GM18867 (cell line): ENCODE measurements at regions not wholly inside any gene's neighbourhood (a gene's known extent, or its start where the extent isn't known, plus 50 kb on each side); places are given as distances from the start of the nearest gene placed in this dataset.

Experiments used
- ATAC-seq: cut with Tn5 transposase; IDR thresholded peaks from one replicate; pipeline ENCODE4 v1.9.1; 2021; ENCODE audit warnings: mild to moderate bottlenecking, moderate library complexity; ENCODE audit not compliant: unreplicated experiment

DNA sequence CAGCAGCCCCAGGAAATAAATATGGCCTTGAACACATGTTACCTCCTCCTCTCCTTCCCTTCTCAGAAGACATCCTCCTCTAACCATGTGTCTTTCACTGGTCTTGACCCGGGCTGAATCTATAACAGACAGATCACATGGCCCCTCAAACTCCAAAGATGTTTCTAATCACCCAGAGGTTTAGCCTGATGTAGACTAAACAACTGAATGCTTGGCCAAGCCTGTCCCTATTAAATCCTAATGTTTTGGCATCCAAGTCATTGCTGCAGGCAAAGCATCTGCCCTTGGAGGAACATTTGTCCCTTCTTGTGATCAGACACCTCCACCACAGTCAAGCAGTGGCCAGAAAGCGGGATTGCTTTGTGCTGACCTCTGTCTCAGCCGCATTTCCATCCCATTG, 65.5 kb downstream of the ANKRD60 start:
- ATAC-seq: no peak

DNA sequence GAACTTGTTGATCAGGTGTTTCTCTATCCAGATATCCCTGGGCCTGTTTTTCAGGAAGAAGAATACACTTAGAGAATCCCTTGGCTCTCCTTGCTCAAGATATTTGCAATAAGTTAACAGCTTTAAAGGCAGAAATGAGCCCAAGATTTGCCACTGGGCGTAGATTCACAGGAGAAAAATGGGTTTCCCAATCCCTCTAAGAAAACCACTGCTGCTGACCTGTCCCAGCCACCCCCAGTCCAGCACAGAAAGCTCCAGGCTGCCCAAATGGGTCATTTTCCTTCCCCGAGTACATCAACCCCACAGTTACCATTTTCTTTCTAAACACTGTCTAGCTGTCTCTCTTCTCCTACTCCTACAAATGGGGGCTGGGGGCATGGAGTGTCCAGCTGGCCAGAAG, 67.3 kb downstream of the ANKRD60 start:
- no peak for ATAC-seq

DNA sequence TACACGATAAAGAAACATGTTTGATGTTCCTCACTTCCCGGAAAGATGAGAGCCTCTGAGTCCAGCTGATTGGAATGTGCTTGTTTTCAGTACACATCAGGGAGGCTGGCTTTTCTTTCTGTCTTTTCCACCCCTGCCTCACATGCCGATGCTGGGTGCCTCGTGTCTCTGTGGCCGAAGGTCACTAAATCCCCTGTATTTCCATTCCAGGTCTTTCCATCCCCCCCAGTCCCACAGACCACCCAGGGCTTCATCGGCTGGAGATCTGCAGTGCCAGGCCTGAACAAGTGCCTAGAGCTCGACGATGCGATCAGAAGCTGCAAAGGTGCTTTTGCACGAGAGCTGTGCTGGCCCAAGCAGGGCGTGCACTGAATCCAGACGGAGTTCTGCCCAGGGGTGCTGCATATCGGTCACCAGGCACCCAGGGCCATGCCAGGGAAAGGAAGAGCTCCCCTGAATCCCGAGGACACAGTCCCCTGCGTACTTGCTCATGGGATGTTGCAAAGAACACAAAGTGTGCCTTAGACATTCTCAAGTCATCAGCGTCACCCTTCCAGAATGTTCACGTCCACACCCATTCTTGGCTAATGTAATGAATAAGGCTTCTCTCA, 67.9 kb downstream of the ANKRD60 start:
- no peak for ATAC-seq

DNA sequence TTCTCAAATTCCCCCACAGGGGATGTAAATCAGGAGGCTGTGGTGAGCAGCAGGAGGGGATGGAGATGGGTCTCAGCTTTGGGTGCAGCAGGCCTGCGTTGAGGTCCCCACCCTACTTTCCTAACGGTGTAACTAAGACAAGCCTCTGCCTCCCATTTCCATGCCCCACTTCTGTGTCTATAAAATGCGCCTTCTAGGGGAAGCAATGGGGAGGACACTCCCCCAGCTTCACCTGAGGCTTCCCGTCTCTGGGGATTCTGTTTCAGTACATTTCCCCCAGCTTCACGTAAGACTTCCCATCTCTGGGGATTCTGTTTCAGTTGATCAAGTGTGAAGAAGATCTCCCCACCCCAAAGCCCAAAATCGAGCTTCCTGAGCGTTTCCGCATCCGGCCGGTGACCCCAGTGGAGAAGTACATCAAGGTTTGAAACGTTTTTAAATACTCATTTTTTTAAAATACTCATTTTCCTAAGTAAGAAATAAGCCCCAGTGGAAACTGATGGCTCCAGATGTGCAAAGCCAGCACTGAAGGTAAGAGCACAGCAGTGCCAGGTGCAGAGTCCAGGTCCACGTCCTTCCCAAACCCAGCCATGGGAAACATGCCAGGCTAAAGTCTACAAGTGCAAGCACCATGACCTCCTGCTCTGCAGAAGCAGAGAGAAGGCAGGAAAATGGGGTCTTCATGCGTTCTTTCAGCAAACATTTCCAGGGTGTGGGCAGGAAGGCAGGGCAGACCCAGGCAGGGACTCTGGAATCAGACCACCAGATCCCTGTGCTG, 73.1 kb downstream of the ANKRD60 start:
- ATAC-seq: no peak

DNA sequence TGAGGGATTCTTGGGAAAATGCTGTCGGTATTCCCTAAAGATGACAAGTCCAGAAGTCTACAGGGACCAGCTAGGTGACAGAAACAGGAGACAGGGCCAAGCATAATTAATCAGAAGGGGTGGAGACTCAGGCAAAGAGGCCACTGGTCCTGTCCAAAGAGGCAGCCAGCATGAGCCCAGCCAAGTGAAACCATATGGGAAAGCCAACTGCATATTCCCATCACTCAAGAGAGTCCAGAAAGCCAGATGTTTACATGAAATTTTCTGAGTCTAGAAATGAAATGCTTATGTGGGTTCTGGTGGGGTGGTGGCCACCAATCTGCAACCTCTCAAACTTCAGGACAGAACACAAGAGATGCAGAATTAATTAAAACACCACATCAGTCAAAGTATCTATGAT, 74.3 kb downstream of the ANKRD60 start:
- no peak for ATAC-seq

DNA sequence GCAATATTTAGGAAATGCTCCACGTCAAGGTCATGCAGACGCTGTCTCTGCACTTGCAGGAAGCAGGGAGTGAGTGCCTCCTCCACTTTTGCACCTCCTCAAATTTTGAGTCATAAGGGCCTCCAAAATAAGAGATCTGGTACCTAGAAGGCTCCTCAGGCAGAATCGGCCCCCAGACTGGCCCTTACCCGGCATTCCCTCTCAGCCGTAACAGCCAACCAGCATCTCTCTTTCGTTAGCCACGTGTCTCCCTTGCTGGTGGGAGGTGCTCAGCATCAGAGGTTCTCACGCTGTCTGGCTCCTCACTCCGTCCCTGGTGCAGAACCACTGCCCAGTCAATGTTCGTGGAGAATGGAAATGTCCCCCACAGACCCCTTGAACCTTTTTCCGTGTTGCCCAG, 75.3 kb downstream of the ANKRD60 start:
- ATAC-seq: no peak

DNA sequence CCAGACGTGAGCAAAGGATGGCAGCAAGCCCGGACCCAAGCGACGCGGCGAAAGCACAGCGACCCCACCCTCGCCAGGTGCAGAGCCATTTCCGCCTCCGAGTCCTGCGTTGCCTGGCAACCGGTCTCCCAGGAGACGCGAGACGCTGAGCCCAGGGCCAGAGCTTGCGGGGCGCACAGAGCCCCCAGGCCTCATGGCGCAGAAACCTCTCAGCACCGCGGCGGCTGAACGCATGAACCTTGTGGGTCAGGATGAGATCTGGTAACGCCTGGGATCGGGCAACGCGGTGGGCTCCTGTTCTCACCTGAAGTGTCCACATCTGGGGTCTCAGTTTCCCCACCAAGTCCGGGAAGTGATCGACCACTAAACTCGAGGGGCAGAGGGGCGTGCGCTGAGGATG, 77.7 kb downstream of the ANKRD60 start:
- ATAC-seq: no peak

DNA sequence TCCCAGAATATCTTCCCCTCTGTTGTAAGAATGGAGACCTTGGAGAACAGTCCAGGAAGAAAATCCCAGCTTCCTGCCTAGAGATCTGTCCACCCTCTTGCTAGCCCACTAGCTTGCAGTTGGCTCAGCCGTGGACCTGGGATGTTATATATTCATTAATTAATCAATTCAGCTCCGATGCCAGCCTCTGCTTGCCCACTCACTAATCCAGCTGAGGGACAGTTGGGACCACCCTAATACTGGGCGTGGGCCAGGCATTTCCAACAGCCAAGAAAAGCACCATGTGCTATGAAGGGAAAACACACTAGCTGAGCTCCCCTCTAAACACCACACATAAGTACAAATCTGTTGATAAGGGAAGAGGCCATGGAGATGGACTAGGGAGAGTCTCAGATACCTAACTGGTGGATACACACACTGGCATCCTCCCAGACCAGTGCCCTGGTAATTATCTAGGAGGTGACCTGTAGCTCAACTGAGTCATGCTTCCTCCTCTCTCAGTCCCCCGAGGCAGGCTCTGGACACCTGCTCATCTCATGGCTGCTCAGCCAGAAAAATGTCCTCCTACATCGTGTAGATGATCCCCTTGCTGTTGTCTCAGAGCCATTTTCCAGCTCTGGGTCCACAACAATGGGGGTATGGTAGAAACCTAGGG, 78.9 kb downstream of the ANKRD60 start:
- no peak for ATAC-seq

DNA sequence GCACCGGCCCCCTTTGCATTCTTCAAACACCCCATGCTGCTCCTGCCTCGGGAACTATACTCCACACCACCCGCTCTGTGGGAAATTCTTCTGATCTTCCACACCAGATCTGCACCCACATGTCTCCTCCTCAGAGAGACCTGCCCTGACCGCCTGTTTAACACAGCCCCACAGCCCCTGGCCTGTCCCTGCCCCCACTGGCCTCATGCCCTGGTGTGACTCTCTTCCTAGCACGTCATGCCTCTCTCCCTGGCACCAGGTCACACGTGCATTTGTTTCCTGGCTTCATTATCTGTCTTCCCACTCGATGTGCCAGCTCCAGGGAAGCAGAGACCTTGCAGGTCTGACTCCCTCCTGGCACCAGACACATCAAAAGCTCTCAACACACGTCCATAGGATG, 79.6 kb downstream of the ANKRD60 start:
- no peak for ATAC-seq

DNA sequence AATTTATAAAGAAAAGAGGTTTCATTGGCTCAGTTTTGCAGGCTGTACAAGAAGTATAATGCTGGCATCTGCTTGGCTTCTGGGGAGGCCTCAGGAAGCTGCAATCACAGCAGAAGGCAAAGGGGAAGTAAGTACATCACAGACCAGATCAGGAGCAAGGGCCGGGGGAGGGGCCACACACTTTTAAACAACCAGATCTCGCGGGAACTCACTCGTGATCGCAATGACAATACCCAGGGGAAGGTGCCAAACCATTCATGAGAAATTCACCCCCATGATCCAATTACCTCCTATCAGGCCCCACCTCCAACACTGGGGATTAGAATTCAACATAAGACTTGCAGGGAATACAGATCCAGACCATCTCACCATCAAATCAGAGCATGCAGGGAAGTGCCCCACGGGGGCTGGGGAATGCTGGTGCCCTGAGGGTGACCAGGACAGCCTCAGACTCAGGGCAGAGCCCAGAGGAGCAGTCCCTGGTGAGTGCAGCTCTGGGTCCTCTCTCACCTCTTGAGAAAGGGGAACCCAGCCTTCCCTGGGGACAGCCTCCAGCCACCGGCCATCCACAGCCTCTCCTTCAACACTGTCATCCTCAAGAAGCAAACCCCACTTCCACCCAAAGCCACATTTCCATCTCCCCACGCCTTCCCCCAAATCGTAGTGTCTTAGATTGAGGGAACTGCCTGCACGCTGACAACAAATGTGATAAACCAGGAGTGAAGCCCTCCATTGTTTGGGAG, 80.7 kb downstream of the ANKRD60 start:
- no peak for ATAC-seq

DNA sequence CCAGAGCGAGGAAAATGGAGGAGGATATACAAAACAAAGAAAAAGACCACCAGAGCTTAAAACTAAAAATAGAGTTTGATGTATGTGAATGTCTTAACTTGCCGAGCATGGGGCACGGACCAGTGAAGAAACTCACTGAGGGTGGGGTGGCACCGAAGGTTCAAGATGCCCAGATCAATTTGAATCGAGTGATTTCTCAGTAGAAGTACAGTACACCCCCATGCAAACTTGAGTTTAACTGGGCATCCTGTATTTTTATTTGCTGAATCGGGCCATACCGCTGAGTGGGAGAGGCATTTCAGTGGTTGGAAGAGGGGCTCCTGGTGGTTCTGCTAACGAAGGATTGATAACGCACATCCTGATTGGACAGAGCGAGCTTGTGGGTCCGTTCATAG, 81.7 kb downstream of the ANKRD60 start:
- no peak for ATAC-seq

DNA sequence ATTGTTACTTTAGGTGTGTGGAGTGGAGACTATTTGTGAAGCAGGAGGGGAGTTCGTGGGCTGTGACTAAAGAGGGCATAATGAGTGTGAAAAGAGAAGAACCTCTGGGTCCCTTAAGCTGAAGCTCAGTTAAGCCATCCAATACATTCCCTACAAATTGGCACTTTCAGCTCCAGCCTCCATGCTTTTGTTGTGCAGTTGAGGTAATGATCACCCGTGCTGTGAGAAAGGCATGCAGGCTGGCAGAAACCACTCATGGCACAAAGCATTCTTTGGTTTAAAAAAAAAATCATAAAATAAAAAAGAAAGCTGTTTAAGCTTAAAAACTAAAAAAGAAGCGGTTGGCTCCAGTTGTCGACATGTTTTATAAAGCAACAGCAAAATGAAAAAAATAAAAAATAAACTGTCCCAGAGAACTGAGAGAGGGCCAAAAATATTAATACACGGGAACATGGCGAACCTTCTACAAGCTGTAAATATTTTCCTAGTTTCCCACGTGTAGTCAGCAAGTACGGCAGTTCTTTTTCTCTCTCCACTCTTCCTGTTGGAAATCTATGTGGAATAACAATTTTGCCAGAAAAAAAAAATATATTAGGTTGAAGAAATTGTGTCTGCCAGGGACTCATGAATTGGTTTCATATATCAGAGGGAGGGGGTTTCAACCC, 82.2 kb downstream of the ANKRD60 start:
- no peak for ATAC-seq

DNA sequence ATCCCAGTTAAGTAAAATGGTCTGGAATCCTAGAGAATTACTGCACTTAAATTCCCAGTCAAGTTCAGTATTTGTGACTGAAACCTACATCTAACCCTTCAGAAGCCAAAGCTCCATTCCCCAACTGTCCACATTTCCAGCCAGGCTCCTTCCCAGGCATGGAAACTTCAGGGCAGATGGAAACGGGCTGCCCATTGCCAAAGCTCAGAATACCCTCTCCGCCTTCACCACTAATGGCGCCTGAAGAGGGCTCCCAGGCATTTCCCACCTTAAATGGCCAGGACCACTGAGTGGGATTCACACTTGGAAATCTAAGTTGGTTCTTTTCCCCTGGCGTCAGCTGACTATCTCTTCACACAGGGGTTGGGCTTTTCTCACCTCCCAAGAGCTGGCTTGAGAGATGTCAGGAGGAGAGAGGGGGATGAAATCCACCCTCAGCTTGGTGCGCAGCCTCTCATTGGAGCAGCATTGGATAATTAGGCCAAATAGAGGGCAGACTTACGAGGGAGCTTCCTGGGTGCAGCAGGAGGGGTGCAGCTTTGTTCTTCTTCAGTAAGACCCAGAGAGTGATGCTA, 82.9 kb downstream of the ANKRD60 start:
- ATAC-seq: no peak

DNA sequence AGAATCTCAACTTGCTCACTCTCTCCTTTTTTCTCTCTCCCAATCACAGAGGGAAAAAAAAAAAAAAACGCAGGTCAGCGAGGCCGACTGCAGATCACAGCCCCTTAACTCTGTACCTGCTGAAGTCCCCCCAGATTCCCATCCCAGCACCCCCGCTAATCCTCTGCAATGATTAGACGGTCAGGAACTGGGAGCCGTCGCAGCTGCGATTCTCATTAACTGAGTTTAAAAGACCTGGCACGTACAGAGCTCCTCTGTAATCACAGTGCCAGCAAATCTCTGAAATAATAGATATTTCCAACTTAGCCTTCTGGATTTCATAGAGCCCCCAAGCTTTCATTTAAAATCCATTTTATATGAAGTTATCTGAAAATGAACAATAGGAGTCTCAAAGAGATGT, 84.4 kb downstream of the ANKRD60 start:
- no peak for ATAC-seq

DNA sequence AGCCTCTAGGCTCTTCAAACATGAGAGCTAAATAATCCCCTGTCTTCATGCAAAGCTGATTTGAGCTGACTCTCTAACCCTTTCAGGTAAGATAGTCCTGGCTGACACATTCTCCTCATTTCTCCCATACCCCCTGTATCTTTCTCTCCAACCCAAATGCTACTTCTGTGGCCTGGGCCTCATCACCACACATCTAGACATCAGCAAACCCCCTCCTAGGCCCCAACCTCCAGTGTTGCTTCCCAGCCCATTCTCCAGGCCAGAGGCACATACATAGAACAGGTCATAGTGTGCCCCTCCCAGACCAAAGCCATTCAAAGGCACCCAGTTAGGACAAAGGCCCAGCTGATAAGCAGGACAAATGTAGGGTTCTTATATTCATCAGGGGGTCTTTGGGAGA, 84.9 kb downstream of the ANKRD60 start:
- no peak for ATAC-seq

DNA sequence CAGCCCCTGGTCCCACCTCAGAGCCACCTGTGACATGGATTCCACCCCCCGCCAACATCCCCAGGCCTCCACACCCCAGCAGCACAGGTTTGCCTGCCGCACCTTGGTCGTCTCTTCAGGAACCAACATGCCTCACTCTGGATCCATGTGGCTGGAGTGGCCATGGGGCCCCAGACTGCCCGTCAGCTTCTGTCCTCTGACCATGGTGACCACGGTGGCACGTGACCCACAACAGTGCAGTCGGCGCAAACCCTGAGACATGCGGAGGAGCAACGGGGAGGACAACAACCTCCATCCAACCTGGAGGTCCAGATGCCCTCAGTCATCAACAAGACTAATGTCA, 85.6 kb downstream of the ANKRD60 start:
- ATAC-seq: no peak

DNA sequence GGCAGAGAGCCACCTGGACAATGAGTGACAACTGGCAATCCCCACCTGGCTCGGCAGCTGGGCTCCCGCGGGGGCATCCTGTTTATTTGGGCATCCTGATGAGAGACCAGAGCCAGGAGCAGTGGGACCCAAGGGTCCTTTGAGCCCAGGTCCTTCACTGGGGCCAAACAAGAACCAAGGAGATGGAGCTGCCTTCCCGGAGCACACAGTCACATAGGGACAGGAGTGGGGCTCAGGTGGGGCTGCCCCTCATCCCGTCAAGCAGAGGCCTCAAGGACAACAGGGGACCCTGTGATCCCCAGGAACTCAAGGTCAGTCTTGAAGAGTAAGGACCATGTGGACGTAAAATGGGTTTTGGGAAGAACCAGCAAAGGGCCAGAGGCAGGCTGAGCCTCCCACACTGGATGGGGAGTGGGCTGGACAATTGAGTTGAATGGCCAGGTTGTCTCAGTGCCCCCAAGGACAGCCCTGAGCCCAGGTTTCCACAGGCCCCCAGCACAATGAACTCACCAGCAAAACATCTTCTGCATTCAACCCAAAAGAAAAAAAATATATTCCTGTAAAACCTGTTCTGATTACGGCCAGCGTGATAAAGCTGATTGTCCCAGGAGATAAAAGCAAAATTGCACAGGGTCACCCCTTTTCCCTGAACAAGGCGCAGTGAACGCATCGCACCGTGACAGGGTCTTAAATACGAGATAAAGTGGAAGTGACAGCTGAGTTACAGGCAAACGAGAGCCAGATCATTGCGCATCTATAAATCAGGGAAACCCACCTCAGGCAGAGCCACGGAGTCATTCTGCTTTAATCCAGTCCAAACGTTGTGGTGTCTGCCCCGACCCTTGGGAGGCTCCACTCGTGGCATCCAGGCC, 86.2 kb downstream of the ANKRD60 start:
- ATAC-seq: no peak

DNA sequence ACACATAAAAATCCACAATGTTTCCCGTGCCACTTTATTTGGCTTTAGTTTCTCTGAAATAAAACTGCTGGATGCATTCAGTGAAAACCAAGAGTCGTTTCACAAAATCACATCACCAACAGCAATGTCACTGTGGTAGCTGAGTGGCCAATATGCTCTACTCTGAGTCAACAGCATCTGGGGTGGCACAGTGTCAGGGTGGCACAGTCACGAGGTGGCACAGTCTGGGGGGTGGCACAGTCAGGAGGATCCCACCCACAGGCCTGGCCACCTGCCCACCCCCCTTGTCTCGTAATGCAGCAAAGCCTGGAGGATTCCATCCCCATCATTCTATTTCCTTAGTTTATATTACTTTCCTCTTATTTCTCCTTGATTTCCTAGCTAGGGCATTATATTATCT, 87.0 kb downstream of the ANKRD60 start:
- no peak for ATAC-seq

DNA sequence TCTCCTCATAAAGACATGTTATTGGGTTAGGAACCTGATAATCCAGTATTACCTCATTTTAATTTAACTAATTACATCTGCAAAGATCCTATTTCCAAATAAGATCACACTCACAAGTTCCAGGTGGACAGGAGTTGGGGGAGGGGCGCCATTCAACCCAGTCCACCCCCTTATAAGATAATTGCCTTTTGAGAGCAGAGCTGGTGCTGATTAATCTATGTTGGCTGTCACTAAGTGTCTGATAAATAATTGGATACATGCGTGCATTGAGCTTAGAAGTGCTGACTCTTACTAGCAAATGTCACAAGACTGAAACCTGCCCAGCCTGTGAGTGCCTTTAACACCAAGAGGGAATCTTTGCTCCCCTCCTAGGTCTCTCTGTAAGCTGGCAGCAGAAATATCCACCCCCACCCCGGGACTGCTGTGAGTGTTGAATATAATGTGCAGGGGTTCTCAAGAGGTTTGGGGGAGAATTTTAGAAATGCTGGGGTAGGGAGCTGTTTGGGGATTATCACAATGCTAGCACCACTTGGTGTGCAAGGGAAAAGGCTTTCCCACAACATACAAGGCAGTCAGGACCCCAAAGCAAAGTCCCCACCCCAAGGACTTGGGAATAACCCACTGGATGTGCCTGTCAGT, 87.5 kb downstream of the ANKRD60 start:
- ATAC-seq: no peak
